Caki2 (cell line): ENCODE measurements at regions not wholly inside any gene's neighbourhood (a gene's known extent, or its start where the extent isn't known, plus 50 kb on each side); places are given as distances from the start of the nearest gene placed in this dataset.
"Not testable (repeated sequence)": the region's sequence is repeated elsewhere in the genome, so short reads cannot be mapped to it uniquely, and the experiment has no call there.

Experiments used
- DNase-seq: peaks from one replicate; pipeline ENCODE4 v3.0.0-alpha.2; 2015; ENCODE audit warnings: low read depth
- in situ Hi-C: cut with HindIII; loops from 2 replicates; pipeline ENCODE4 v1.10.0; 2016; ENCODE audit warnings: low sequenced_read_pairs, low pct_unique_long_range_greater_than_20kb, mixed read lengths

- in situ Hi-C loops = no loop called here
- DNase-seq = no peak
Measured at GRCh38 chr9:26789959-26790358, 102.6 kb downstream of the CAAP1 start.

GRCh38 chr9:26786564-26786963 is 106.0 kb downstream of the CAAP1 start:
- in situ Hi-C loops = no loop called here
- DNase-seq = no peak

GRCh38 chr9:26782899-26783298 is 109.7 kb downstream of the CAAP1 start:
- DNase-seq = no peak
- in situ Hi-C loops = no loop called here

GRCh38 chr9:26781906-26782305 is 110.7 kb downstream of the CAAP1 start:
- DNase-seq = no peak
- in situ Hi-C loops = no loop called here

GRCh38 chr9:26780307-26780706 is 112.3 kb downstream of the CAAP1 start:
- DNase-seq, in situ Hi-C loops: not testable (repeated sequence)

- DNase-seq = no peak
- in situ Hi-C loops = no loop called here
Measured at GRCh38 chr9:26779062-26779461, 113.5 kb downstream of the CAAP1 start.

GRCh38 chr9:26775391-26775790 is 117.2 kb downstream of the CAAP1 start:
- in situ Hi-C loops = no loop called here
- no peak for DNase-seq

- no peak for DNase-seq
- in situ Hi-C loops = no loop called here
Measured at GRCh38 chr9:26773056-26773455, 119.5 kb downstream of the CAAP1 start.

- DNase-seq = no peak
- in situ Hi-C loops = no loop called here
Measured at GRCh38 chr9:26770821-26771220, 121.8 kb downstream of the CAAP1 start.

- DNase-seq = no peak
- in situ Hi-C loops = no loop called here
Measured at GRCh38 chr9:26768145-26768544, 124.5 kb downstream of the CAAP1 start.

GRCh38 chr9:26760675-26761074 is 131.9 kb downstream of the CAAP1 start:
- DNase-seq = no peak
- in situ Hi-C loops = no loop called here

GRCh38 chr9:26758655-26759054 is 133.9 kb downstream of the CAAP1 start:
- in situ Hi-C loops = no loop called here
- DNase-seq = no peak

GRCh38 chr9:26756881-26757280 is 135.7 kb downstream of the CAAP1 start:
- in situ Hi-C loops = no loop called here

GRCh38 chr9:26755476-26755875 is 137.1 kb downstream of the CAAP1 start:
- in situ Hi-C loops = no loop called here
- DNase-seq = no peak

More at GRCh38 chr9:26756881-26757280, 135.7 kb downstream of the CAAP1 start:
- no peak for DNase-seq

- no peak for DNase-seq
- in situ Hi-C loops = no loop called here
Measured at GRCh38 chr9:26754509-26755164, 138.0 kb downstream of the CAAP1 start.

GRCh38 chr9:26753971-26754370 is 138.6 kb downstream of the CAAP1 start:
- no peak for DNase-seq
- in situ Hi-C loops = no loop called here

GRCh38 chr9:26750162-26750561 is 142.4 kb downstream of the CAAP1 start:
- in situ Hi-C loops = no loop called here
- DNase-seq = no peak

- in situ Hi-C loops = no loop called here
- DNase-seq = no peak
Measured at GRCh38 chr9:26748449-26749058, 144.0 kb downstream of the CAAP1 start.

GRCh38 chr9:26747611-26748010 is 145.0 kb downstream of the CAAP1 start:
- DNase-seq = peak; percentile 7
- in situ Hi-C loops = no loop called here
